HT1080 (cell line): ENCODE measurements at regions not wholly inside any gene's neighbourhood (a gene's known extent, or its start where the extent isn't known, plus 50 kb on each side); places are given as distances from the start of the nearest gene placed in this dataset.
A peak's percentile ranks its signal among the peaks of the same experiment; 100 is the strongest.
"Not testable (repeated sequence)": the region's sequence is repeated elsewhere in the genome, so short reads cannot be mapped to it uniquely, and the experiment has no call there.

ENCODE experiments used
- DNase-seq: peaks from one replicate; pipeline ENCODE4 v3.0.0-alpha.2; 2015; ENCODE audit warnings: low read depth

DNA sequence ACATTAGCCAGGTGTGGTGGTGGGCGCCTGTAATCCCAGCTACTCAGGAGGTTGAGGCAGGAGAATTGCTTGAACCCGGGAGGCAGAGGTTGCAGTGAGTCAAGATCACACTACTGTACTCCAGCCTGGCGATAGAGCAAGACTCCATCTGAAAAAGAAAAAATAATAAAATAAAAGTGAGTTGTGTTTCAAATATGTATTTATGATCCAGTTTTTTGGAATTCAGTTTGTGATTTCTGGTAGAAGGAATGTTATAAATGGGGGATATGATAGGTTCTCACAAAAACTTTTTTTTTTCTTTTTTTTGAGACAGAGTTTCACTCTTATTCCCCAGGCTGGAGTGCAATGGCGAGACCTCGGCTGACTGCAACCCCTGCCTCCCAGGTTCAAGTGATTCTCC, 502.2 kb downstream of the SPATA31D1 start:
- not testable (repeated sequence) for DNase-seq

DNA sequence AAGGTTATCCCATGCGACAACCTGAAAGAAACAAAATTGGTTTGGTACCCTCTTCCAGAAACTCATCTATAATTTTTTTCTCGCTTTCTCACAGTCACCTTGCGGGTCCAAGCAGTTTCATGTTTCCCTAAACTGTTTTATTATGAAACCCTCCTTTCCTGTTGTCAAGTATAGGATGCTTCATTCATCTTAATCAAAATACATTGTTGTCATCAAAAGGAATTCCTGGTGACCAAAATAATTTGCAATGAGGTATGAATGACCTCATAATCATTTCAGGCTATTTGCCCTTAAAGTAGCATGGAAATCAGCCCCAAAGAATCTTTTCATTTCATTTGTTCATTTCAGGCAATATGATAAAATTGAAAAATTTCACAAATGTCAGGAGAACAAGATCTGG, 503.0 kb downstream of the SPATA31D1 start:
- DNase-seq = no peak

DNA sequence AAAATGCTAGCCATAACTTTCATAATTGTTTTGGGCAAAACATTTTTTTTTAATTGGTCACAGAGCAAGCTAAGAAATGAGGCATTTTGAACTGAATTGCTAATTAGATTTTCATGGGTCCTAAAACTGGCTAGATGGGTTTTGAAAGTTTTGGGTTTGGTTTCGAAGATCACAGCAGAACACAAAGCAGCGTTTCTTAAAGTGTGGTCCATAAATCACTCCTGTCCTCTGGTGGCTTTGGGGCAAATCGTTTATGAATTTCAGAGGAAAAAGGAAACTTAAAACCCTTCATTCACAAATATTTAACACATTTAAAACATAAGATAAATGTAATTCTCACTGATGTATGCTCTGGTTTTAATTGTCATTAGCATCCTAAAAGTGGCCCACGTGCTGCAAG, 503.7 kb downstream of the SPATA31D1 start:
- no peak for DNase-seq

DNA sequence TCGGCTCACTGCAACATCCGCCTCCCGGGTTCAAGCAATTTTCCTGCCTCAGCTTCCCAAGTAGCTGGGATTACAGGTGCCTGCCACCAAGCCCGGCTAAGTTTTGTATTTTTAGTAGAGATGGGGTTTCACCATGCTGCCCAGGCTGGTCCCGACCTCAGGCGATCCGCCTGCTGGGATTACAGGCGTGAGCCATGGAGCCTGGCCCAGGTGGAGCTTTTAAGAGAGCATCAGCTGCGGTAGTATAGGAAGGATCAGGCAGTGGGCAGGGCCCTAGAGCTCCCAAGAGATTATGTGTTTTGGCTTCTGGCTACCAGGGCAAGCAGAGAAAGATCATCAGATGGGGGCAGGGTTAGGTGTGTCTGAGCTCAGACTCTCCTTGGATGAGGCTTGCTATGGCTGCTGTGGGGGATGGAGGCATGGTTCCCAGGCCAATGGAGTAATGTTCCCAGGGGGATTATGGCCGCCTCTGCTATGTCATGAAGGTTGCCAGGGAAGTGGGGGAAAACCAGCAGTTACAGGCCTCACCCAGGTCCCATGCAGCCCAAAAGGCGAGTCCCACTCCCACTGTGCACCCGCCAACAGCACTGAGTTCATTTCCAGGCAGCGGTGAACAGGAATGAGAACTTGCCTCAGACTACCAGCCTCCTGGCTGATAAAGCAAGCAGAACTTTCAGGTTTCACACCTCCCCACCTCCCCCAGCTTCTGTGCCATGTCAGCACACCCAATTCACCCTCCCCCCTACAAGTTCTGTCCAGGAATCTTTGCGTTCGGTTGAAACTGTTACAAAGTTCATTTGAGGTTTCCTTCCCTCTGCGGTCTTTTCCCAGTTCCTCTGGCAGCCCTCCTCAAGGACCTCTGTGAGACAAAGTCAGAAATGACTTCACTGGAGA, 507.6 kb downstream of the SPATA31D1 start:
- no peak for DNase-seq

DNA sequence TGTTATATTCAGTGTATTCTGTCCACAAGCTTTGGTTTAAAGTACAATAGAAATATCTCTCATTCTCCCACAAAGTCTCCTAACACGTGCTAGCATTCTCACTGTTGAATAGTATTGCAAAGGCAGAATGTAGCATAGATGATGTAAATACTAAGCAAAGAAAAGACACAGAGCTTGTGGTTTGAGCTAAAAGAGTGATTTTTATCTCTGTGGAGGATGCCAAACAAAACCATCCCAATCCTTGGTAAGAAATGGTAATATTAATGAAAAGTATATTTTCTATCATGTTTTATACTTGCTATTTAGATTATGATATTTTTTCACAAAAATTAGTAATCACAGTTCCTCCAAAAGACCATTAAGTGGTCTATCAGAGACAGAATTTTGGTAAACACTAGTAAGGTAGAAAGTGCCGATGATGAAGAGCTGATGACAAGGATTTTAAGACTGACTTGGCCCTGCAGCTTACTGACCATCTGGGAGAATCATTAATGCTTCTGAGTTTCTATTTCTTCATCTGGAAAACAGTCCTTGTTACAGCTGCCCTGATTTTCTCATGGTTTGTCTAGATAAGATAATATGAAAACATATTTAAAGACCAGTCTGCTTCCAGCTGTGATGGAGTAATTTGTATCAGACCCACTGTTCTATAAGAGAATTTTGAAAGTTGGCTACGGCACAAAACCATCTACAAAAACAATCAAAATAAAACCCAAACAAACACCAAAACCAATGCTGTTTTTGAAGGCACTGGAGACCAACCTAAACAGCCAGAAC, 510.2 kb downstream of the SPATA31D1 start:
- DNase-seq = no peak

DNA sequence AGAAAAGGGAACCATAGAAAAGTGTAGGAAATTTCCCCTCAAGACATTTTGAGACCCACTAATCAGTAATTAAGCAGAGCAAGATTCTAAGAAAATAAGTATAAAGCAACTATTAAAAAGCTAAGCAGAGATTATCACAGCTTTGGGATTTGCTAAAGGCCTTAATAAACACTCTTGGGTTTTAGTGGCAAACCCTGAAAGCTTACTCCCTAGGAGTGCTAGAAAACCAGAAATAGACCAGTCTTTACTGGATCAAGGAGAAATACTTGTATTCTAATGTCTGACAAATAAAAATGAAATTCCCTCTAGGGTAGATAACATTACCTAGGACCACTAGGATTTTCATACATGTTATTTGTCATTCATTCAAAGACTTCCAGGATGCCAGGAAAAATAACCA, 510.8 kb downstream of the SPATA31D1 start:
- DNase-seq = no peak

DNA sequence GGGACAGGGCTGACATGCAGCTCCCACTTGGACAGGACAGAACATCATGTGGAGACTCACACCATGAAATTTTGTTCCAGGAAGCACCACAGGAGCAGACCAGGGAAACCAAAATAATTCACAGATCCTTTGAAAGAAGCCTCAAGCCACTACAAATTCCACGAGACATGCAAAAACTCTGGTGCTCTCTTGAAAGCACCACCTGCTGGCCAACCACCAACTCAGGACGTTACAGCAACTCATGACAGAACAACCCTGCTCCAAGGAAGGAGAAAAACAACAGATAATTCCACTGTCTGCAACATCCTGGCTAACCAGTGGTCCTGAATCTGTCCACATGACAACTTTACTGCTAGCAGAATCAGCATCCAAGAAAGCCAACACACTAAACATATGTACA, 516.0 kb downstream of the SPATA31D1 start:
- no peak for DNase-seq

DNA sequence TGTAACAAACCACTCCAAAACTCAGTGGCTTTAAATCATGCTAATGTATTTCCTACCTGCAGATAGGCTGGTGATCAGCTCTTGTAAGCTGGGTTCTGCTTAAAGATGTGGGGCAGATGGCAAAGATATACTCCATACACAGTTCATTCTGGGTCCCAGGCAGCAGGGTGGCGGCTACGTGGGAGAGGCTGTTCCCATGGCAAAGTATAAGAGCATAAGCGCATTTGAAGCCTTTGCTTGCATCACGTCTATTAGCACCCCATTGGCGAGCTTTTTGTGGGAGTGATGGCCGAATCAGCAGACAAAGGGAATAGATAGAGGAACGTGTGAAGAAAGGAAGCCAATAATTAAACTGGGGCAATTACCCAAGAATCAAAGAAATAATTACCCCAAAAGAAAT, 523.1 kb downstream of the SPATA31D1 start:
- no peak for DNase-seq

DNA sequence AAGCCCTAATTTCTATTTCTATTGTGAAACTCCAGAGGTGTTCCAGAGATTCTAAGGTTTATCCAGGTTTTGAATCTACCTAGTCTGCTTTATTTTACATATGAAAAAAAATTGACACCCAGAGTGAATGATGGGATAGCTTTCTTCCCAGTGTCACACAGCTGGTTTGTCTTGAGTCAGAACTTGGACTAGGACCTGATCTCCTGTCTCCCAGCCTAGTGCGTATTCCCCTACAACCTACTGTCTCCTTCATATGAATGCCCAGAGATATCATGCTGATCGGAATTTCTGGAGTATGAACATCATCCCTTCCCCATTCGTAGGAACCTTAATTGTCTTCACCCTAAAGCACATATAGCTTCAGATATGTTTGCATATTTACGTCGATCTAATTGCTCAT, 524.2 kb downstream of the SPATA31D1 start:
- no peak for DNase-seq

DNA sequence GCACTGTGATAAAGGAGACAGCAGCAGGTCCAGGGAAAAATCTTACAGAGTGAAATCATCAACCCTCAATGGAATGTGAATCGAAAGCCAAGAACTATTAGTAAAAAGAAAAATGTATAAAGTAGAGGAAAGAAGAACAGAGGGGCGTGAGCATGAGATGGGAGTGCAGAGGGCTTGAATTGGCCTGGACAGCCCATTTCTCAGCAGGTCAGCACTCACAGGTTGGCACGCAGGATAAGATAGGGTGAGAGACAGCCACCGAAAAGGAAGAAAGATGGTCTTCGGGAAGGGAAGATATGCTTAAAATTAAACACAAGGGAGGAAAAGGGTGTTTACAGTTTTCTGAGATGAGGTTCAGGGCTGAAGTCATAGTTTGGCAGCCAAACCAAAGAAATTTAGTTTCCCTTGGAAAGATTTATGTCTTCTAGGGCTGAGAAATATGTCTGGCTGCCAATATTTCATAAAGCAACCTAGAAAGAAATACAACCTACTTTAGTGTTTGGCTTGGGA, 524.7 kb downstream of the SPATA31D1 start:
- no peak for DNase-seq

DNA sequence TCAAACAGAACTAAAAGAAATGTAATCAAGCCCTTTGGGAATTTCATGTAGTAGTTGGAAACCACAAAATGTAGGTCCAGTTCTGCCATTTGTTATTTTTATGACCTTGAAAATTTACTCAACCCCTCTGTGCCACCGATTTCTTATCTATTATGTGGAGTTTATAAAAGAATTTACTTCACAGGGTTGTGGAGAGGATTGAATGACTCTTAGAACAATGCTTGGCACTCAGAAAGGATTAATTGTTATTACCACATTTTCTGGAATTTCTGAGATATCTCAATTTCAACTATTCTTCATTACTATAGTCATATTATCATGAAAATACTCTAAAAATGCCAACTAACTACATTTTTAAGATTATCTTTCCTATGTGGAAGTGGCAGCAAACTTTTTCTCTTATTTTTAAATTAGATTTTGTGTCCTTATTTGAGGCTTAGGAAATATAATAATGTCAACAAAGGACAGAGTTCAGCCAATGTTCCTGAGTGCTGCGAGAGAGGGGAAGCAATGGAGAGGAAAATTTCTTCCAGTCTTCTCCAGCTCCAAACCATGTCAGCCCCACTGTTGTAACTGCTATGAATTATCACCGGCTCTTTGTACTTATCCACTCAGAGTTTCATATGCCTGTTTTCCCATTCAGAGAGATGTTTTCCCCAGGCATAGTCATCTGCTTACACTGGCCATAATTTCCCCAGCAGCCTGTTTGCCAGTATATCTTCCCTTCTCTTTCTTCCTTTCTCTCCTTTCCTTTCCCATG, 525.6 kb downstream of the SPATA31D1 start:
- DNase-seq = no peak

DNA sequence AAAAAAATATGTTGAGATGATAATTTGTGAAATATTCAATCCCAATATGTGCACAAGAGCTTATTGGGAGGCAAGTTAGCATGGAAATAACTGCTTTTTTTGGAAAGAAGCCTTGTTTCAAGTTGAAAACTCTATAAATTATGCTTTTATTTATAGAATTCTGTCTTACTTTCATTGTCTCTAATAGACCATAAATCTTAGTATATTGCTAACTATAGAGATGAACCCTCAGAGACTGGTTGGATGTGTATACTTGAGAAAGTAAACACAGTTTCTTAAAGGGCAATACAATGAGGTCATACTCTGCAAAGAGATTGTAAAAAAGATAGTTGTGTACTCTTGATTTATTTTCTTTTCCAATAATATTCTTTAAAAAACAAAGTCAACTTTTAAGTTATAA, 530.3 kb downstream of the SPATA31D1 start:
- no peak for DNase-seq

DNA sequence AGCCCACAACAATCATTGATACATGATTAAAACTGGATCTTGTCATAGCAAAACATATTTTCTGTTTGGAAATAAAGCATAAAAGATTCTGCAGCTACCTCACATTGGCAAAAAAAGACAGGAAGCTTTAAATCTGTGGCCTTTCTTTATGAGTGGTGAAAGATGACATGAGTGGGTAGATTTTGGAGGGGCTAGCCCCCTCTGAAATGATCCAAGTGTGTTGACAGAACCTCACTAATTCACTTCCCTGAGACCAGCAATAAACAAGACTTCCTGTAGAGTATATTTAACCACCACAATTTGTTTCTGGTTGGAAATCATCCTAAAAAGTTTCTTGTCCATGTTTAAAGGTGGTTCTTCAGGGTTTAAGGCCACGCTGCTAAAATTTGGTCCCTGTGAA, 530.8 kb downstream of the SPATA31D1 start:
- DNase-seq = no peak

DNA sequence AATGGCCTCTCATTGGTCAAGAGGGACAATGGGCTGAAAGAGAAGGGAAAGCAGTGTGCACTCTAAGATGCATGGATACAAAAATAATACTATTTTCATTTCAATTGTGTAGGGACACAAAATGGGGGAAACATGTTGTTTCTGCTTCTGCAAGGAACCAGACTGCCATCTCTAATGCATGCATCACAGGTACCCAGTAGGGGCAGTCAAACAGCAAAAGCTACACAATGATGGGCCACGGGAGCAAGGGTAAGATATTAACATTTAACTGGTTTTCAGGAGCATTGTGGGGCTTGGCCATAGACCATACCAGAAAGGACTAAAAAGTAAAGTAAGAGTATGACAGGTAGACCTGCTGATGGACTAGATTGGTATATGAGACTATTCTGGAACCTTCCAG, 535.8 kb downstream of the SPATA31D1 start:
- no peak for DNase-seq

DNA sequence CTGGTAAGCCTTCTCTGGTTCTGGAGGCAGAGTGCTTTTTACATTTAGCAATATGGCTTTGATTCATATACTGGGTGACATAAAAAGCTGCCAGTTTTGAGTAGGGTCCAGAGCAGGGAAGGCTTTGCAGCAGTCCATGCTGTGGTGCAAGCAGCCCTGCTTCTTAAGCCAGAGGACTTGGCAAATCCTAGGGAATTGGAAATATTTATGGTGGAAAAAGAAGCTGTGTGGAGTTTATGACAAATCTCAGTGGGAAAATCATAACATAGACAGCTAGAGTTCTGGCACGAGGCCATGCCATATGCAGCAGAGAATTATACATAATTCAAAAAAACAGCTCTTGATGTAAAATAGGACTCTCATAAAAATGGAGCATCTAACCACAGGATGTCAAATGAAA, 536.4 kb downstream of the RASEF start:
- no peak for DNase-seq

DNA sequence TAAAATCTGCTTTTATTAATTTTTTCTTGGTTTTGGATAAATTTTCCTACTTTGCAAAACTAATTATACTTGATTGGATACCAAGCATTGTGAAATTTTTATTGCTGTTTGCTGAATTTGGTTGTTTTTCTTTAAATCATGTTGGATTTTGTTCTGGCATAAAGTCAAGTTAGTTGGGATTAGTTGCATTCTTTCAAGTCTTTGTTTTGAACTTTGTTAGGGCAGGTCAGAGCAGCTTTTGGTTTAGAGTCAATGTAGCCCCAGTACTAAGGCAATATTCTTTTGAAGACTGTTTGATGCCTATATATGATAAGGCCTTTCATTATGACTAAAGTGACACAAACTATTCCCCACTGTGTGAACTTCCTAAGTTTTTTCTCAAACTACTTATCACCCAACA, 531.1 kb downstream of the RASEF start:
- DNase-seq = no peak

DNA sequence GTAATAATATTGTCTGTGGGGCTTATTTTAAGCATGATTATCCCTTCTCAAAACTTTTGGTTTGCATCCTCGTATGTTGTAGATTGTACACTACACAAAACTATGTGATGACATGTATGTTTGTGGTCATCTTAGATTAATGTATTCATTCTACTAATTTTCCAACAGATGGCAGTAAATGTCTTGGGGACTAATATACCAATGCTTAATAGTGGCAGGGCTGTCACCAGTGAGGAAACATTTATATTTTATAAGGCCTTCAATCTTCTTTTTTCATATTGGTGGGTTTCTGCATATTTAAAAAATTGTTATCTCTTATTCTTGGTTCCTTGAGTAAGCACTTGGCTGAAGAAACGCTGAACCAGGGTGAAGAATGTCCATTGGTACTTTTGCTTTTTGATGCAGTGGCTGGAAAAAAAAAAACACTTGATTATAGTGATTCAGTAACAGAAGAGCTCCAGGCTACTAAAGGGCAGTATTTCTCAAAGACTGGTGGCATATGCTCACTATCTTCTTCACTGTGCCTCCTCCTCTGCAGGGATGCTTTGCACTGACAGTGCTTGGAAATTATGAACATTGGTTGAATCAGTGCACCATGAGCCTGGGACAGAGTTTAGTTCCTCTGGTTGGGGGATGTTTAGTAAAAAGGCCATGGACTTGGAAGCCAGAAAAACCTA, 530.3 kb downstream of the RASEF start:
- DNase-seq = no peak

DNA sequence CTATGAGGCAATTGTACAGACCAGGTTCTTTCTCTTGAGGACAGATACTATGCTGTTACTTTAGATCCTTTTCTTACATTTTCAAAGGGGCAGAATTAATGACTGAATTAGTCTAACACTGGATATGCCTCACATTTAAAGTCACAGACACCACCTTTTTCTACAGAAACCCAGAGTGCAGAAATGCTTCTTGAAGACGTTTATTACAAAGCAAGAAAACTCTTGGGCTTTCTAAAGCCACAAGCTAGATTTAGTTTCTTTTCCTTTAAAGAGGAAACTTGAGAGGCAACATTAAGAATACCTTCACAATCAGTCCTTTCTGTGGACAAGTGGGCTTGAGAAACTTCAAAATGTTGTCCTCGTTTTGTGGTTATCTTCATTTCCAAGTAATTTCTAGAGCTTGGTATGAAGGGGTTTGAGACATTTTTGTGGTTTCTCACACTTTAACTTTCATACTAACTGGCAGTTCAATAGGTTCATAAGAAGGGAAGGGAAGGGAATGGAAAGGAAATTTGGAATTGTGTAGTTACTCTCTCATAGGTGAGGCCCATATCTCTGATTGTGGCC, 527.4 kb downstream of the RASEF start:
- peak; percentile 11 for DNase-seq

DNA sequence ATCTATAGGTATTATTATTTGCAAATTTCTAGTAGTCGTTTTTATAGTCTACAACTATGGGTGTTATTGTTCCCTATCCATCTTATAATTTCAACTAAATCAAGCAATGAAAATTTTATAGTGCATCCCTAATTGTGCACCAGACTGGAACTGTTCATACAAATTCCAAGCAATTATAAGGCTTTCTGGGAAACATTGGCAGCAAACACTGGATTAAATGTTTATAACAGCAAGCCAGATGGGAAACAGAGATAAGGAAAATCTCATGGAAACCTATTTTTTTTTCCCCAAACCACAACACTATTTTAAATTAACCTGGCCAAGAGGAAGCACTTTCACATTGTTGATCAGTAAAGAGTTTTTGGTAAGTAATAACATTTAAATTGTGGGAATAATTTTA, 524.3 kb downstream of the RASEF start:
- DNase-seq = no peak

DNA sequence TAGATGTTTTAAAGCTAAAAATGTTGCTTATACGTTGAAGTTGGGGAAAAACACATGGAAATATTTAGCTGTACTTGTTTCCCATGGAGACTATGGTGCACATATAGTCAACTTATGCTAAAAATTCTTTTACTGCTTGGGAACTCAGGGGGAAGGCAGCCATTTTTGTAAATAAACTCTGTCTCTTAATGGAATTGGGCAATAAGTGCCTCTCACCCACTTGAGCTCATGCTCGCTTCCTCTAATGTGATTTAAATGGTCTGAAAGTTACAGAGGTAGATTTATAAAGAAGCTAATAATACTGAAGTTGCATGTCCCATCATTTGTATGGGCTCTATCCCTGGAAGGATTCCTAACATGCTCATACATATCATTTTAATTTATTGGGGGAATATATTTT, 523.8 kb downstream of the RASEF start:
- DNase-seq = no peak
